ENCODE measurements at regions not wholly inside any gene's neighbourhood (a gene's known extent, or its start where the extent isn't known, plus 50 kb on each side); places are given as distances from the start of the nearest gene placed in this dataset.

- H3K4ac ChIP-seq (ENCODE audit: low read depth, low read length) = no peak overlapping the region
- no peaks in the 10 kb centered on the region; the same call in none of the 2 replicates for H3K27me3 Mint-ChIP-seq (ENCODE audit: low read depth)
- no peak overlapping the region for H2BK120ac ChIP-seq (ENCODE audit: low read depth, low read length, poor library complexity, severe bottlenecking)
- H2BK20ac ChIP-seq (ENCODE audit: low read depth, low read length, poor library complexity, severe bottlenecking) = no peak overlapping the region
- H3K36me3 Mint-ChIP-seq (ENCODE audit: insufficient read depth in 1 of 3, low read depth in 3 of 3) = peaks cover 4 to 22% (median 11%) of the 10 kb centered on the region in 3 experiments; a peak in 6 of 7 replicates
- peaks cover 22 to 32% of the 10 kb centered on the region in 2 experiments for H3K9me3 Mint-ChIP-seq
- peaks cover 14% of the 10 kb centered on the region for H3K23me2 ChIP-seq (ENCODE audit: insufficient read length, low read depth, low read length, poor library complexity, severe bottlenecking)
- peaks cover 10% of the 10 kb centered on the region for H3K9me3 ChIP-seq (ENCODE audit: control insufficient read depth, low read depth, low read length)
- no peak for DNase-seq
- H3K27ac ChIP-seq (ENCODE audit: insufficient read length, low read depth, low read length) = no peak overlapping the region
- H3K4me3 Mint-ChIP-seq = no peak overlapping the region
- no peak overlapping the region for H3K27ac Mint-ChIP-seq
- no peak overlapping the region for H2BK12ac ChIP-seq (ENCODE audit: insufficient read length, low read depth, low read length)
- no CpG with 5 or more reads among the region's 3 CpGs for WGBS (ENCODE audit: extremely low coverage, insufficient read length, low lambda C conversion rate)
- H4K20me1 ChIP-seq (ENCODE audit: control insufficient read depth, insufficient read depth, insufficient read length) = no peaks in the 10 kb centered on the region
- no peaks in the 10 kb centered on the region; the same call in 1 of the 2 replicates for H3K79me2 ChIP-seq (ENCODE audit: insufficient read depth, low read length)
- H2BK5ac ChIP-seq (ENCODE audit: insufficient read length, low read length) = no peak overlapping the region
- H3K56ac ChIP-seq (ENCODE audit: insufficient read length, low read depth, low read length) = no peak overlapping the region
- no peaks in the 10 kb centered on the region for H3K27me3 ChIP-seq (ENCODE audit: insufficient read depth, low read length)
- H3K79me1 ChIP-seq (ENCODE audit: insufficient read depth, low read depth, low read length, poor library complexity, severe bottlenecking) = no peaks in the 10 kb centered on the region
- no peak overlapping the region for H4K91ac ChIP-seq (ENCODE audit: insufficient read length, low read depth, low read length)
- no peak overlapping the region for H3K9ac ChIP-seq (ENCODE audit: extremely low read depth, insufficient read length, low read length)
- no peak overlapping the region for H2AFZ ChIP-seq (ENCODE audit: low read length)
- no peak overlapping the region for H3K14ac ChIP-seq (ENCODE audit: insufficient read depth, low read length)
- no peak overlapping the region for H3K23ac ChIP-seq (ENCODE audit: insufficient read length, low read depth, low read length)
- no peak overlapping the region for H4K5ac ChIP-seq (ENCODE audit: insufficient read length, low read depth, low read length)
- peaks cover 20 to 22% of the 10 kb centered on the region in 2 experiments for H3K4me1 Mint-ChIP-seq
- TF ChIP-seq CTCF (conservative IDR thresholded peaks at IDR 0.05) = no peak
- H3K4me2 ChIP-seq (ENCODE audit: insufficient read depth, insufficient read length, low read length) = no peak overlapping the region
- no peak overlapping the region for H4K8ac ChIP-seq (replicated peaks; ENCODE audit: insufficient read length, low read depth, low read length)
- H3T11ph ChIP-seq (ENCODE audit: low read length) = no peak overlapping the region
- no peak overlapping the region for H2AK5ac ChIP-seq (ENCODE audit: insufficient read length, low read length)
- H3K18ac ChIP-seq (ENCODE audit: insufficient read length, low read depth, low read length) = no peak overlapping the region
- H3K4me1 ChIP-seq (ENCODE audit: insufficient read depth, low read length) = peaks cover 3% of the 10 kb centered on the region; the same call in 1 of the 2 replicates
- no peak overlapping the region for H2BK15ac ChIP-seq (ENCODE audit: low read depth, low read length)
These were observed 163.3 kb upstream of the DAPK1 start for GRCh38 chr9:87334366-87334765.
